22Rv1 (cell line): ENCODE measurements at regions not wholly inside any gene's neighbourhood (a gene's known extent, or its start where the extent isn't known, plus 50 kb on each side); places are given as distances from the start of the nearest gene placed in this dataset.

Experiments
- CTCF ChIP-seq: fragments of 450-650 bp; IDR thresholded peaks from 2 replicates; pipeline ENCODE4 v1.5.1; 2017; ENCODE audit warnings: mild to moderate bottlenecking
- ZFX ChIP-seq: fragments of 450-650 bp; IDR thresholded peaks from 2 replicates; pipeline ENCODE4 v1.6.1; 2017; ENCODE audit warnings: antibody characterized with exemption, borderline replicate concordance

- TF ChIP-seq CTCF (no peak), ZFX (no peak)
These were observed 309.9 kb downstream of the ADGRD1 start for GRCh38 chr12:131263626-131264025.
